GM12875 (cell line): ENCODE measurements at regions not wholly inside any gene's neighbourhood (a gene's known extent, or its start where the extent isn't known, plus 50 kb on each side); places are given as distances from the start of the nearest gene placed in this dataset.

Experiments used
- H3K4me3 ChIP-seq: one replicate; pipeline ENCODE4 v1.5.1; 2011; ENCODE audit warnings: low read depth, low read length, control low read depth
- TF ChIP-seq, protein P1 (sequence below): IDR thresholded peaks from 2 replicates; pipeline ENCODE4 v1.5.1; 2011; ENCODE audit warnings: low read depth, mild to moderate bottlenecking, control low read depth, inconsistent platforms, low read length, moderate library complexity, borderline replicate concordance; ENCODE audit not compliant: insufficient read depth

- H3K4me3 ChIP-seq, result no peak overlapping the region
- TF ChIP-seq, protein P1, sequence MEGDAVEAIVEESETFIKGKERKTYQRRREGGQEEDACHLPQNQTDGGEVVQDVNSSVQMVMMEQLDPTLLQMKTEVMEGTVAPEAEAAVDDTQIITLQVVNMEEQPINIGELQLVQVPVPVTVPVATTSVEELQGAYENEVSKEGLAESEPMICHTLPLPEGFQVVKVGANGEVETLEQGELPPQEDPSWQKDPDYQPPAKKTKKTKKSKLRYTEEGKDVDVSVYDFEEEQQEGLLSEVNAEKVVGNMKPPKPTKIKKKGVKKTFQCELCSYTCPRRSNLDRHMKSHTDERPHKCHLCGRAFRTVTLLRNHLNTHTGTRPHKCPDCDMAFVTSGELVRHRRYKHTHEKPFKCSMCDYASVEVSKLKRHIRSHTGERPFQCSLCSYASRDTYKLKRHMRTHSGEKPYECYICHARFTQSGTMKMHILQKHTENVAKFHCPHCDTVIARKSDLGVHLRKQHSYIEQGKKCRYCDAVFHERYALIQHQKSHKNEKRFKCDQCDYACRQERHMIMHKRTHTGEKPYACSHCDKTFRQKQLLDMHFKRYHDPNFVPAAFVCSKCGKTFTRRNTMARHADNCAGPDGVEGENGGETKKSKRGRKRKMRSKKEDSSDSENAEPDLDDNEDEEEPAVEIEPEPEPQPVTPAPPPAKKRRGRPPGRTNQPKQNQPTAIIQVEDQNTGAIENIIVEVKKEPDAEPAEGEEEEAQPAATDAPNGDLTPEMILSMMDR, result no peak
Measured at GRCh38 chr10:117746541-117747448, 204.2 kb downstream of the EMX2 start.

DNA sequence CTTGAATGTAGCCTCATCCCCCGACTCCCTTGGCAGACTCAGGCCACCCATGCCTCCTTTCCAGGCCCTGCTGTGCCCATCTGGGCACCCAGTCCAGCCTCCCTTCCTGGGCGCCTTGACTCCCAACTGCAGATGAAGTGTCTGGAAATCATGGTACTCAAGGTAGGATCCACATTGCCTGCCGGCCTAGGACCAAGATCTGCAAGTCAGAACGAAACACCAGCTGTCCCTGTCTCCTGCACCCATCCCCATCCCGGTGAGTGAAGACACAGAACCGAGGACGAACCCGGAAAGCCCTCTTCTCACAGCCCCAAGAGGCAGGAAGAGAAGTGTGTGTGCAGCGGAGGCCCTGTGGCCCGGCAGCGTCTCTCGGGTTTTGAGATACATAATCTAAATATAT, 205.1 kb downstream of the EMX2 start:
- TF ChIP-seq, protein P1, result no peak

DNA sequence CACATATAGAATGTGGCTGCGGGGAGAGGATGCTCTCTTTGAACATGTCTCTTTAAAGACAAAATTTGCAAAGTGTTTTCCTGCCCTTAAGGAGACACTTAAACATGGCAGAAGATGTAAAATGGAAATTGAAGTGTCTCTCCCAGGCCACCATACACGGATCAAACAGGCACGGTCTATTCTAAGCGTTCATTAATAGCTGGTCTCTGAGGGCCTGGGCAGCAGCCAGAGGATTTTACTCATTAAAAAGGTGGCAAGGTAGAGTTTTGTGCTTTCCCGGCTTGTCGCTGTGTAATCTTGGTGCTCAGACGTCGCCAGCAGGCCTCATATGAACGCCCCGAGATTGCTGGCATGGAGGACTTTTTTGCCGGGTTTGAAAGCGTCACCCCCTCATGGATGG, 205.5 kb downstream of the EMX2 start:
- H3K4me3 ChIP-seq, result no peak overlapping the region
- TF ChIP-seq, protein P1, result no peak

More for the DNA sequence above, 205.1 kb downstream of the EMX2 start:
- no peak overlapping the region for H3K4me3 ChIP-seq

DNA sequence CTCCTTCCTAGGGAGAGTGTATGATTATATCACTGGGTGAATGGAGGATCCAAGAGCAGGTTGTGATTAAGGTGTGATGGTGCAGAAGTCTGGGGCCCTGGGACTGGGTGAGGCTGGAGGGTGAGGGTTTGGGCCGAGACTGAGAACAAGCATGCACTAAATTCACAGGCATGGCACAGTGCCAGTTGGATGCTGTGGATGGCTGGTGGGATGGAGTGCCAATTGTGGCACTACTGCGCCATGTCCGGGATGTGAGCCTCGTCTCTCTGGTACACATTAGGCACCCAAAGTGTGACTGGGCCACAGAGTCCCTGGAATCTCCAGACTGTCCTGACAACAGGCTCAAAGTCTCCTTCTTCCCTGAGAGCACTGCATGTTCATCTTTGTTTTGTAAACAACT, 208.1 kb downstream of the EMX2 start:
- TF ChIP-seq, protein P1, result no peak
- no peak overlapping the region for H3K4me3 ChIP-seq

- no peak overlapping the region for H3K4me3 ChIP-seq
- TF ChIP-seq, protein P1, result no peak
Measured at GRCh38 chr10:117751259-117751658, 208.7 kb downstream of the EMX2 start.

DNA sequence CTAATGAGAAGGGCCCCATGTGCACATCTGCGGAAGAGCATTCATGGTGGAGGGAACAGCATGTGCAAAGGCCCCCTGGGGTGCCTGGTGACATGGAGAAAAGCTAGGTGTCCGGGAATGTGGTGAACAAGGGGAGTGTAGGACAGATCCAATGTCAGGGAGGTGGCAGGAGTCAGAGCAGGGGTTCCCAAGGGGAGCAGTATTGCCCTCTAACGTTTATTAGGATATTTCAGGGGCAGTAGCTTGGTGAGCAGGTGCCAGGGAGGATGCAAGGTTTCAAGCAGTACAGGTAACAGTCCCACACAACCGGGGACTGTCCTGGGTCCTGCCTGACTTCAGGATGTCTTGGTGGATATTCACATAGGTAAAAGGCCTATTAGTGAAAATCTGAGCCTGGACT, 209.6 kb downstream of the EMX2 start:
- TF ChIP-seq, protein P1, result no peak
- no peak overlapping the region for H3K4me3 ChIP-seq
